Ovary (tissue), 3 donors: ENCODE measurements at regions not wholly inside any gene's neighbourhood (a gene's known extent, or its start where the extent isn't known, plus 50 kb on each side); places are given as distances from the start of the nearest gene placed in this dataset.

ENCODE experiments used
- CTCF ChIP-seq, 3 donors: fragments of 450-650 bp in 2 of 3; fragments of 200-600 bp in 1 of 3; IDR thresholded peaks; one replicate each; pipeline versions ENCODE4 v1.5.1 to v1.8.0; 2016 to 2022; ENCODE audit warnings: antibody characterized with exemption in 3 of 3, mild to moderate bottlenecking in 1 of 3
- EP300 ChIP-seq: sonication (generic); formaldehyde crosslinking; IDR thresholded peaks from one replicate; pipeline ENCODE4 v1.6.1; 2017; ENCODE audit warnings: antibody characterized with exemption
- donor health status: DM: no; HTN: no; CAD: no.

- TF ChIP-seq CTCF (IDR thresholded peaks at IDR 0.05) (no peak), EP300 (no peak)
These were observed 1044.0 kb downstream of the IGSF11 start for GRCh38 chr3:117990627-117991026.
